Ascending aorta (tissue), 2 donors: ENCODE measurements at regions not wholly inside any gene's neighbourhood (a gene's known extent, or its start where the extent isn't known, plus 50 kb on each side); places are given as distances from the start of the nearest gene placed in this dataset.
"Not testable (repeated sequence)": the region's sequence is repeated elsewhere in the genome, so short reads cannot be mapped to it uniquely, and the experiment has no call there.

ENCODE experiments used
- DNase-seq, 2 donors: peaks; one replicate each; pipeline ENCODE4 v3.0.0-alpha.2; 2019; ENCODE audit warnings: low spot score in 2 of 2
- H3K27ac ChIP-seq, 2 donors: fragments of 200-600 bp; sonication (generic); one replicate each; pipeline ENCODE4 v1.5.1; 2016 to 2017; ENCODE audit warnings: mild to moderate bottlenecking in 1 of 2
- H3K27me3 ChIP-seq: fragments of 200-600 bp; sonication (generic); one replicate; pipeline ENCODE4 v1.5.1; 2017
- H3K36me3 ChIP-seq, 2 donors: fragments of 200-600 bp; sonication (generic); one replicate each; pipeline ENCODE4 v1.5.1; 2016
- H3K4me1 ChIP-seq, 2 donors: fragments of 200-600 bp; sonication (generic); one replicate each; pipeline ENCODE4 v1.5.1; 2016 to 2017; ENCODE audit warnings: mild to moderate bottlenecking in 1 of 2
- H3K4me3 ChIP-seq, 2 donors: fragments of 200-600 bp; sonication (generic); one replicate each; pipeline ENCODE4 v1.5.1; 2016 to 2017; ENCODE audit warnings: mild to moderate bottlenecking in 1 of 2
- H3K9me3 ChIP-seq, 2 donors: fragments of 200-600 bp; sonication (generic); one replicate each; pipeline ENCODE4 v1.5.1; 2016
- CTCF ChIP-seq, 3 experiments: fragments of 200-600 bp in 2 of 3; fragments of 450-650 bp in 1 of 3; sonication (generic) in 2 of 3; IDR thresholded peaks; one replicate each; pipeline ENCODE4 v1.5.1; 2016 to 2019; ENCODE audit warnings: antibody characterized with exemption in 3 of 3, mild to moderate bottlenecking in 1 of 3, moderate library complexity in 1 of 3
- intact Hi-C: fragments of 100-400 bp; cut with DNase I; formaldehyde crosslinking; loops from one replicate; pipeline ENCODE4 v1.15.1; 2023

GRCh38 chr5:124021066-124021641 lies 509.2 kb downstream of the CSNK1G3 start:
- no peaks in the 10 kb centered on the region for H3K27me3 ChIP-seq
- H3K9me3 ChIP-seq: no peaks in the 10 kb centered on the region
- H3K36me3 ChIP-seq: no peaks in the 10 kb centered on the region
- intact Hi-C loops: no loop called here
- H3K27ac ChIP-seq: no peak overlapping the region
- H3K4me3 ChIP-seq: no peak overlapping the region
- TF ChIP-seq CTCF (IDR thresholded peaks at IDR 0.05): no peak
- H3K4me1 ChIP-seq: no peaks in the 10 kb centered on the region
- DNase-seq: no peak

GRCh38 chr5:124017321-124017720 lies 505.3 kb downstream of the CSNK1G3 start:
- H3K4me3 ChIP-seq, H3K27ac ChIP-seq, H3K36me3 ChIP-seq, H3K27me3 ChIP-seq, H3K4me1 ChIP-seq, DNase-seq, H3K9me3 ChIP-seq, intact Hi-C loops: not testable (repeated sequence)

GRCh38 chr5:124007675-124008398 lies 495.9 kb downstream of the CSNK1G3 start:
- Histone ChIP-seq H3K4me3 (no peak overlapping the region), H3K36me3 (no peaks in the 10 kb centered on the region), H3K27ac (no peak overlapping the region), H3K9me3 (peaks cover 0 to 13% of the 10 kb centered on the region in 2 donors), H3K27me3 (no peaks in the 10 kb centered on the region), H3K4me1 (no peaks in the 10 kb centered on the region)
- no peak for DNase-seq
- no peak for TF ChIP-seq CTCF (IDR thresholded peaks at IDR 0.05)
- intact Hi-C loops: no loop called here

- intact Hi-C loops: no loop called here
- TF ChIP-seq CTCF (IDR thresholded peaks at IDR 0.05): no peak
- H3K4me1 ChIP-seq: no peaks in the 10 kb centered on the region
- no peaks in the 10 kb centered on the region for H3K9me3 ChIP-seq
- no peaks in the 10 kb centered on the region for H3K27me3 ChIP-seq
- no peak for DNase-seq
- no peaks in the 10 kb centered on the region for H3K36me3 ChIP-seq
- no peak overlapping the region for H3K4me3 ChIP-seq
- no peak overlapping the region for H3K27ac ChIP-seq
Measured at GRCh38 chr5:124001036-124001615, 489.1 kb downstream of the CSNK1G3 start.

GRCh38 chr5:124000538-124000937 lies 488.6 kb downstream of the CSNK1G3 start:
- Histone ChIP-seq H3K4me1 (no peaks in the 10 kb centered on the region), H3K9me3 (no peaks in the 10 kb centered on the region), H3K36me3 (no peaks in the 10 kb centered on the region), H3K4me3 (no peak overlapping the region), H3K27me3 (no peaks in the 10 kb centered on the region), H3K27ac (no peak overlapping the region)
- no peak for TF ChIP-seq CTCF (IDR thresholded peaks at IDR 0.05)
- DNase-seq: no peak
- intact Hi-C loops: no loop called here

GRCh38 chr5:123997462-123998215 lies 485.7 kb downstream of the CSNK1G3 start:
- Histone ChIP-seq H3K9me3 (no peaks in the 10 kb centered on the region), H3K4me3 (no peak overlapping the region), H3K4me1 (no peaks in the 10 kb centered on the region), H3K27me3 (no peaks in the 10 kb centered on the region), H3K27ac (no peak overlapping the region), H3K36me3 (no peaks in the 10 kb centered on the region)
- no peak for TF ChIP-seq CTCF (IDR thresholded peaks at IDR 0.05)
- intact Hi-C loops: no loop called here
- no peak for DNase-seq
